GM18951 (cell line): ENCODE measurements at regions not wholly inside any gene's neighbourhood (a gene's known extent, or its start where the extent isn't known, plus 50 kb on each side); places are given as distances from the start of the nearest gene placed in this dataset.
"Not testable (repeated sequence)": the region's sequence is repeated elsewhere in the genome, so short reads cannot be mapped to it uniquely, and the experiment has no call there.

Experiments
- POLR2A ChIP-seq: IDR thresholded peaks from 4 replicates; pipeline ENCODE4 v1.6.1; 2011; ENCODE audit warnings: mild to moderate bottlenecking; ENCODE audit not compliant: insufficient read length, insufficient read depth; ENCODE audit errors: extremely low read depth
- in situ Hi-C: fragments of 300-500 bp; cut with MboI; formaldehyde crosslinking; loops from one replicate; pipeline ENCODE4 v1.12.0; 2022; ENCODE audit warnings: low sequenced_read_pairs, mixed read lengths, inconsistent platforms; ENCODE audit not compliant: unreplicated experiment

DNA sequence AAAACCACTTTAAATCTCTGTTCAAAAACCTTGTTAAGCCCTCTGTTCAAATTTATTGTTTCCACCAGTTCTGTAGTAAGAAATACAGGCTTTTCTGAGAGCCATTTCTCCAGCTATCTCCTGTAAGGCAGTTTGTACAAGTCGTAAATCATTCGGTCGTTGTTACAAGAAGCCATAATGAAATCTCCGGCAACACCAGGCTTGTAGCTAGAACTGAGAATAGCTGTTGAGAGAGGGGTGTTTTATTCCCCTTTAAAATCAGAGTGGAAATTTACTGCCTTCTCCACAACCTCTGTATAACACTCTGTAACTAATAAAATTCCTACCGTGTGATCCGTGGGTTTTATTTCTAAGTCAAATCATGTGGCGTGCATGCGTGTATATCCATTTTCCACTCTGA lies 335.8 kb upstream of the KAZN start:
- no peak for TF ChIP-seq POLR2A

DNA sequence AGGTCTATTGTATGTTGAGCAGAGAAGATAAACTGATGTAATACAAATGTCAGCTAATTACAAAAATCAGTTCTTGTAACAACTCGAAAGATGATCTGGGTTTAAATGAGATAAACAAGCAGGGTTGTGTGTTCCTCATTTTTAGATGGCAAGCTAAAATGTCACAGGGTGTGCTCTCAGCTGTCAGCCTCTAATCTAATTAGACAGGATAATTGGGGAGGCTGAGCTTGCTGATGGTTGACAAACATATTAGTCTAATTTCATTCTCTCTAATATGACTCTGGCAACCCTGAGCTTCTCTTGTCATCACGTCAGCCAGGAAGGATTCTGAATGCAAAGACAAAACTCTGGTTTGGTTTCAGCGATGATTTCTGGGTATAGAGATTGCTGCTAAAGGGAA lies 335.3 kb upstream of the KAZN start:
- in situ Hi-C loops = no loop called here
- no peak for TF ChIP-seq POLR2A

More for the DNA sequence above, 335.8 kb upstream of the KAZN start:
- in situ Hi-C loops = no loop called here

DNA sequence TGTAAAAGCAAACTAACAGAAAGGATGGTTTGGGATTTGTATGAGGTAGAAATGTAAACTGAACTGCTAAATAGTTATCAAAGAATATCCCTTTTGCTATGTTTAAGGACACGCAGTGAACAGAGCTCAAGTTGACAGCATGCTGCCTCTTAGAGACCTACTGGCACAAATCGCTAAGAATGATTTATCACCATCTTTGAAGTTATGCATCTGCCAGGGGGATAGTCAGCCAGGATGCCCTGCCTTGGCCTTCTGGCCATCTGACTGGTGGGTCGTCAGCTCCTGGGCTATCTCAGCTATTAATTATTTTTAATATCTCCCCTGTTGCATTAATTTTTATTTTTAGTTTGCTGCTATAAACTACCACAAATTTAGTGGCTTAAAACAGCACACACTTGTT lies 334.8 kb upstream of the KAZN start:
- in situ Hi-C loops = no loop called here
- TF ChIP-seq POLR2A = no peak

DNA sequence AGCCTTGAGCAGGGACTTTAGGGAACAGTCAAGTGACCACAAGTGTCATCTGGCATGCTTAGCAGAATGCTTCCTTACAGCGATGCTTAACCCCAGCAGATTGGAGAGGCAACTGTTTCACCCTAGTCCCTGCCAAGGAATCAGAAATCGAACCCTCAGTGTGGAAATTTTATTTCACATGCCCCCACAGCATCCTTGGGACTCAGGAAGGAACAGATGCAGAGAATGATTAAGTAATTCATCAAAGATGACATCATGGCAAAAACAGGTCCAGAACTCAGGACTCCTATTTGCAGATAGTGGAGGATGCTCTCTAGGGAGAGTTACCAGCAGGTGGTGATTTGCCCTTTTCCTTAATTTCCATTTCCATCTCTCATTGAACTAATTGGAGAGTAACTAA lies 333.0 kb upstream of the KAZN start:
- in situ Hi-C loops = no loop called here
- no peak for TF ChIP-seq POLR2A

DNA sequence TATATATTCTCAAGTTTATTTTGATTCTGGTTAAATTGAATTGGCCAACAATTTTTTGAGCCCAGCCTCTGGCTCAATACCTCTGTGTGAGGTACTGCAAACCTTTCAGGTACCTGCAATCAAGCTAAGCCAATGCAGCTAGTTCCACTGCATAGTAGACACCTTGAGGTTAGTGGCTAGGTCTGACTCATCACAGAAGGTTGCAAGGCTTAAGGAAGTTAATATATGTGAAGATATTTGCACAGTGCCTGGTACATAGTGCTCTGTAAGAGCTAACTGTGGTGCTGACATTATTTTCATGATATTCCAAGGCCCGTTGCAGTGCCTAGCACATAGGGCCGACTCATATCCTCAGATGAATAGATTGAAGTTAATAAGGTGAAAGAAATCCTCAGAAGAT lies 330.5 kb upstream of the KAZN start:
- in situ Hi-C loops = no loop called here
- no peak for TF ChIP-seq POLR2A

DNA sequence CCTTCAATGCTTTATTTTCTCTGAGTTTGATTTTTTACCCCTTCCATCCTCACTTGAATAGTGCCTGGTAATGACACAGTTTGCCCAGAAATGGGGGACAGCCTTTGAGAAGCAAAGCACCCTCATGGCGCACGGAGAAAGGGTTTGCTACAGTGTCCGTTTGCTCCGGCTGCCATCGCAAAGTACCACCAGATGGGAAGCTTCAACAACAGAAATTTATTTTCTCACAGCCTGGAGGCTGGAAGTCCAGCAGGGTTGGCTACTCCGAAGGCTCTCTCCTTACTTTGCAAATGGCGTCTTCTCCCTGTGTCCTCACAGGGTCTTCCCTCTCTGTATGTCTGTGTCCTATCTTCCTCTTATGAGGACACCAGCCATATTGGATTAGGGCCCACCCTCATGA lies 327.7 kb upstream of the KAZN start:
- in situ Hi-C loops = no loop called here
- TF ChIP-seq POLR2A = no peak

DNA sequence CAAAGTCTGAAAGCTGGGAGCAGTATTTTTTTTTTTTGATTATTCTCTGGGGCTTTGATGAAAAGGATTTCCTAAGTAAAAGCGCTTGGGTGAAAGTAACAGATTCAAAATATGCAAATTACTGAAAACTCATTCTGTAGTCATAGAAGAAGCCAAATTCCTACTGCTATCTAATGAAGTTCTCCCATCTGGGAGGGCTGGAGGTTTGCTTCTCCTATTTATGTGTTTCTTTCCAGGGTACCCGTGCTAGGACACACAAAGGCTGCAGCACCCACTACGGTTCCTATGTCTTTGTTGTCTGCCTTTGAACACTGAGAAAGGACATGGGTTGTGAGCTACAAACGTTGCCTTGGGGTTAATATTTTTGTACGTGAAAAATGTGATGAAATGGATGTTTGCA lies 324.7 kb upstream of the KAZN start:
- TF ChIP-seq POLR2A = no peak
- in situ Hi-C loops = no loop called here

DNA sequence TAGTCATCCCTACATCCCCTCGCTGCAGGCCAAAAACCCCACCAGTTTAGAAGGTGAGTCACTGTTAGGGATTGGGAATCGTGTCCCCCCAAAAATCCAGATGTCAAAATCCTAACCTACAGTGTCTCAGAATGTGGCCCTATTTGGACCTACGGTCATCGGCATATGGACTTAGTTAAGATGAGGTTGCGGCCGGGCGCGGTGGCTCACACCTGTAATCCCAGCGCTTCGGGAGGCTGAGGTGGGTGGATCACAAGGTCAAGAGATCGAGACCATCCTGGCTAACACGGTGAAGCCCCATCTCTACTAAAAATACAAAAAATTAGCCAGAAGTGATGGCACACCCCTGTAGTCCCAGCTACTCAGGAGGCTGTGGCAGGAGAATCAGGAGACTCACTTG lies 318.6 kb upstream of the KAZN start:
- in situ Hi-C loops = not testable (repeated sequence)

DNA sequence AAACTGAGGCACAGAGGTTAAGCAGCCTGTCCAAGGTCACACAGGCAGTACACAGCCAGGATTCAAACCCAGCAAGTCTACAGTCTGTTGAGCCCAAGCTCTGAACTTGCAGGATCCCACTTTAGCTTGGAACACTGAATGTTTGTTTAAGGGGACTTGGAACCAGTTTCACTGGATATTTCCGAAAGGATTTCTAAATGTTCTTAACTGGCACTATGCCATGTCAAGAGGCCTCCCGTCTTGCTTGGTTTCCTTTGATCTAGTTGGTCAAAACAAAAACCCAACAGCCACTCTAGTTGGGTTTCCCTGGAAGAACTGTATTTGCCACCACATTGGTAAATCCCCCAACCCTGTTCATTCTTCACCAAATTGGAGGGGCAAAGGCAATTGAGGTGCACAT lies 317.6 kb upstream of the KAZN start:
- TF ChIP-seq POLR2A = no peak
- in situ Hi-C loops = no loop called here

DNA sequence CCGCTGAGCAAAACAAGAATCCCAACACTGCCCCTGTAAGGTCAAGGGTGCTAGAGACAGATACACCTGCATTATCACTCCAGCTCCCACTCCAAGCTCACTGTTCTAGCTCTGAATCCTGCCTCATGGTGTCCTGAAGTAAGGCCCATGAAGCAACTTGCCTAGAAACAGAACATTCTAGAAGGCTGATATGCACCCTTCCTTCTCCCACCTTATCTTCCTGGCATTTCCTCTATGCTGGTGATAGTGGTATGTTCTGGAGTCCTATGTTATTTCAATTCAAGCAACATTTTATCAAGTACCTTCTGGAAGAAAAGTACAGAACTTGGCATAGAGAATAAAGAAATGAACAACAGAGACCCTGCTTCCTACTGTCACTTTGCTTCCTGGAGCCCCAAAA lies 317.1 kb upstream of the KAZN start:
- TF ChIP-seq POLR2A = no peak
- in situ Hi-C loops = no loop called here

DNA sequence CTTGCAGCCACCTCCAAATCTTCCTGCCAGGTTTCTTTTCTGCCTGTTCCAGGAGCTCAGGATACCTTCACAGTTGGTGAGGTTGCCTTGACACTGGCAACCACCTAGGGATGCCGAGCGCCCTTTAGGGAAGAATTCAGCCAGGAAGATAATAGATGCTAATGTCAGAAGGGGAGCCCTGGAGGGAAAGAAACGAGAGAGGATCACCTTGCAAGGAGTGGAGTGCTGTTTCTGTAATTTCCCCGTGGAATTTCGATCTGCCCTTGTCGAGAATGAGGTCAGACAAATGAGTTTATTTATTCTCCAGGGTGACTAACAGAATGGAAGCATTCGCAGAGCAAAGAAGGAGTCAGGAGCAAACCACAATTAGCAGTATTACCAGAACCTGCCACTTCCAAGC lies 315.8 kb upstream of the KAZN start:
- TF ChIP-seq POLR2A = no peak
- in situ Hi-C loops = no loop called here

DNA sequence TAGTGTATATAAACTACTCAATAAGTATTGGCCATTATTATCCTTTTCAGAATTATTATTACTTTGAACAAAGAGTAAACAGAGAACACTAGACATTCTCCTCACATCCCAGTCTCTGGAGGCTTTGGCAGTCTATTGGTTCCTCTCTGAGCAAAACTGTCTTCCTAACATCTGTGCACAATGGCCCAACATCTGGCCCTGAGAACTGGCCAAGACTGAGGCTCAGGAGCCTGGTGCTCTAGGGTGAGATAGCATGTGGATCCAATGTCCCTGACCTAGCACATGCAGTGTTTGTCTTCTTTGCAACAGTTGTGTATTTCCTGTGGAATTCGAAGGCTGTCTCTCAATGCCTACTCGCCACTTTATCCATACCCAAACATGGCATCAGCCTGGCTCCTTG lies 313.2 kb upstream of the KAZN start:
- in situ Hi-C loops = no loop called here
- no peak for TF ChIP-seq POLR2A

DNA sequence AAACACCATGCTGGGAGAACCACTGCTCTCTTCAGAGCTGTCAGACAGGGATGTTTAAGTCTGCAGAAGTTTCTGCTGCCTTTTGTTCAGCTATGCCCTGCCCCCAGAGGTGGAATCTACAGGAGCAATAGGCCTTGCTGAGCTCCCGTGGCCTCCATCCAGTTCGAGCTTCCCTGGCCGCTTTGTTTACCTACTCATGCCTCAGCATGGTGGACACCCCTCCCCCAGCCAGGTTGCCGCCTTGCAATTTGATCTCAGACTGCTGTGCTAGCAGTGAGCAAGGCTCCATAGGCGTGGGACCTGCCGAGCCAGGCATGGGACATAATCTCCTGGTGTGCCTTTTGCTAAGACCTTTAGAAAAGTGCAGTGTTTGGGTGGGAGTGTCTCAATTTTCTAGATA lies 307.3 kb upstream of the KAZN start:
- in situ Hi-C loops = not testable (repeated sequence)

DNA sequence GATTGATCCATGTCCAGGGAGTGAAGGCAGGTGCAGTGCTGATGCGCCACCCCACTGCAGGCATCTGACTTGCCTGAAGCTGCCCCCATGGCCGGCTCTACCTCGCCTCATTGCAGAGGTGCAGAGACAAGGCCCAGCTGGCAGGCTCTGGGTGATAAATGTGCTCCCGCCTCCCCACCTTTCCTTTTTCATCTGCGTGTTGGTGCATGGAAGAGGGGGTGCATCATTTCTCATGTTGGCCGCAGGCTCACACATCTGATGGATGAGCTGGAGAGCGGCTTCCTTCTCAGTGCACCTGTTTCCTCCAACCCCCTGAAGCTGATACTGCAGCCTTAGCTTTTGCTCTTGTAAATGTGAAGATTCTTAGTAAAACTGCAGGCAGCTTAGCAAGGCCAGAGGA lies 306.0 kb upstream of the KAZN start:
- in situ Hi-C loops = no loop called here
- no peak for TF ChIP-seq POLR2A

DNA sequence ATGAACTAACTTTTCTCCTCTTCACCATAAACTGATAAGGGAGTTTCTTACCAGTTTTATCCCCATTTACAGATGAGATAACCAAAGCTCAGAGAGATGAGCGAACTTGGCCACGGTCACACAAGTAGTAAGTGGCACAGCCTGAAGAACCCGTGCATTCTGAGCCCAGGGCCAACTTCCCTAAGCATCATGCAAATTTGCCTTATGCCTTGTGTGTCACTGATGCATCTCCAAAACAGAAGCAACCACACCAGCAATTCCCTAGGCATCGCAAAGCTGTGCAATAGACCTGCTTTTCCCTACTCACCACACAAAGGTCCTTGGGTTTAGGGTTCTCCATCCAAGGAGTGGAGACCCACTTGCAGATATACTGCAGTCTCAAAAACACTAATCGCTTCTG lies 304.5 kb upstream of the KAZN start:
- TF ChIP-seq POLR2A = no peak
- in situ Hi-C loops = no loop called here

DNA sequence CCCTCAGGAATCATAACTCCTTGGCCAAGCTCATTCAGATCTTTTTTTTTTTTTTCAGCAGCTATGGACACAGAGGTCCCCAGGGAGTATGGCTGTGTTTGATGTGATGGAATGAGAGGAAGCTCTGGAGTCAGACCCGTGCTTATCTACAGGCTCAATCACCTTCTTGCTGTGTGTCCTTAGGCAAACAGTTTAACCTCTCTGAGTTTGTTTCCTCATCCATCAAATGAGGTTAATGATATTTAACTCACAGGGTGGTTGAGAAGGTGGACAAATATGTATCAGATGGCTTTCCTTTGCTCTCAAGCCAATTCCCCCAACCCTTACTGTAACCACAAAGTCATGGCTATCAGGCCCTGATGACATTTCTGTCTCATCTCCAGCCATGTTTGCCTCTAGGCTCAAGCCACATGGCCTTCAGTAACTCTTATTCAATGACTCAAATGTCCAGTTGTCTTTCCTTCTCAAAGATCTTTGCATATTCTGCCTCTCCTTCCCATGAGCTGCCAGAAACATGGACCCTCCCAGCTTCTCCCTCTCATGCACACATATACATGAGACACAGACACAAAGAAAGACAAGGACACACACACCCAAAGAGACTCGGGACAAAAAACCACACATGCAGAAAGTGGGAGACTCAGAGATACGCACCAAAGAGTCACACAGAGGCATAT lies 303.5 kb upstream of the KAZN start:
- in situ Hi-C loops = no loop called here
- TF ChIP-seq POLR2A = no peak

DNA sequence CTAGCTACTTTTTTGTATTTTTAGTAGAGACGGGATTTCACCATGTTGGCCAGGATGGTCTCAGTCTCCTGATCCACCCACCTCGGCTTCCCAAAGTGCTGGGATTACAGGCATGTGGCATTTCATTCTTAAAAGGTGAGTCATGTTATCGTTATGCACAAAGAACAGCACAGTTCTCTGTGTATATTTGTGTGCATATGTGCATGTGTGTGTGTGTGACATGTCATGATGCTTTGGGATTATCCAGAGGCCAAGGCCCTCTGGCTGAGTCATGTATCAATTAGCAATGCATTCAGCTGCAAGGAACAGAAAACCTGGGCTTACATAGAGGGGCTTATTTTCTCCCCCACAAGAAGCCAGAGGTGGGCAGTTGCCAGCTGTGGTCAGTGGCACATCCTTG lies 301.7 kb upstream of the KAZN start:
- no peak for TF ChIP-seq POLR2A

More for the DNA sequence above, 301.7 kb upstream of the KAZN start:
- in situ Hi-C loops = no loop called here
